Mucosa of gallbladder (tissue), 1 donor: ENCODE measurements at regions not wholly inside any gene's neighbourhood (a gene's known extent, or its start where the extent isn't known, plus 50 kb on each side); places are given as distances from the start of the nearest gene placed in this dataset.
"Not testable (repeated sequence)": the region's sequence is repeated elsewhere in the genome, so short reads cannot be mapped to it uniquely, and the experiment has no call there.

ENCODE experiments used
- DNase-seq: peaks from one replicate; pipeline ENCODE4 v3.0.0-alpha.2; 2020; ENCODE audit warnings: low spot score
- donor health status: DM: no; HTN: no; CAD: no.

DNA sequence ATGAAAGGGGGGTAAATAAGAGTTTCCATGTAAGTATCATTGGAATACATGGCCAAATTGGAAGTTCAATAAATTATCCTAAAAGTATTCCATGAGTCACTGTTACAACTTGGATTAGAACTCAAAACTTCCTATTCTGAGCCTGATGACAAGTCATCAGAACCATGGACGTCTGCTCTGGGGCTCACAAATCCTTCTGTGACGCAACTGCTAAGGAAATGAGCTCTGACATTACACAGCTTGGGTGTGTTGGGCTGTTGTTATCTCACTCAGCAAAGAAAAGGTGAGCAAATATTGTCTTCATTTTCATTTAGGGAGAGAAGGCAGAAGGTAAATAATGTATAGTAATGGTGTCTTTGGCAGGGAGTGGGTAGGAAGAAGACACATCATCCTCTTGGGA, 214.8 kb upstream of the ADO start:
- no peak for DNase-seq

DNA sequence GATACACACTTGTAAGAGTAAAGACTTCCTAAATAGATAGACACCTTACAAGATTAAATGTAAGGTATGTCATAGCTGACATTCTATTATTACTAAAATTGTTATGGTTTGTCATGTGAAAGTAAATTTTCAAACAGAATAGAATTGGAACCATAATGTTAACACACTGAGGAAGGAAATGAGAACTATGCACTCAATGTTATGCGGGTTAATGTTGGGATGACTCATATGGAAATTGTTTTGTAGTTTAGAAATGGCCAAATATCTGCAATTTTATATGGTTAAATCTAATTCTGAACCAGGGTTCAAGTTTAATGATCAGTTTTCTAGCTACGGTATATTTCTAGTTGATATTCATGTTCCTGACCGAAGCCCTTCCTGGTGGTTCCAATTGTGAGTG, 214.2 kb upstream of the ADO start:
- no peak for DNase-seq

DNA sequence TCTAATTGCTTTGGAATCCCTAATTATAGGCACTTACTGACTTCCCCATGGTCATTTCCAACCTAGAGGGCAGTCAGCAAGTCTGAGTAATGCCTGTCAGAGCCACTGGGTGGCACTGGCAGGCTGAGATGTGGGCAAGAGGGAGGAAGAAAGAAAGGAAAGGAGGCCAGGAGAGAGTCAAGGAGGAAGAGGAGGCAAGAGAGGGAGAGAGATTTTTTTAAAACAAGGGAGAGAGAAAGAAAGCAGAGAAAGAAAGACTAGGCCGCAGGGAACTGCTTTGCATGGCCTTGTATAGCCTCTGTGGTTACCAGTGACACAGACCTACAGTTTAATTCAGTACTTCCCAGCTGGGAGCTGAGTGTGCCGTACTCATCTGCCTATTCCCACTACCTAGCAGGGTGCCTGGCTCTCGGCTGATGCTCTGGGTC, 210.4 kb upstream of the ADO start:
- DNase-seq, result peak; percentile 44

DNA sequence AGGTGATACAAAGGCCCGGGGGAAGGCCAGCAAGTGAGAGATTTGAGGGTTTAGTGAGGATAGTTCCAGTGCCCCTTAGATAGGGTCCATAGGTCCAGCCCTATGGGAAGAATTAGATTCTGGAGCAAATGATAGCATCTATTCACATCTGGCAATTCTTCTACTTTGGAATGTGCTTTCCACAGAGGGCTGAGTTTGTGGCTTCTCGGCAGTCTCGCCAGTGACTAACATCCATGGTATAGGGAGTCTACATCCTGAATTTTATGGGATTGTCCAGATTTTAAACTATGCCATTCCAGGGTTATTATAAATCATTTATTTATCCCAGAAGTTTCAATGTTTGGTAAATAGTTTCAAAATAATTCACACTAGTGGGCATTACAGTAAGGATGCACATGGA, 207.3 kb upstream of the ADO start:
- DNase-seq, result no peak

DNA sequence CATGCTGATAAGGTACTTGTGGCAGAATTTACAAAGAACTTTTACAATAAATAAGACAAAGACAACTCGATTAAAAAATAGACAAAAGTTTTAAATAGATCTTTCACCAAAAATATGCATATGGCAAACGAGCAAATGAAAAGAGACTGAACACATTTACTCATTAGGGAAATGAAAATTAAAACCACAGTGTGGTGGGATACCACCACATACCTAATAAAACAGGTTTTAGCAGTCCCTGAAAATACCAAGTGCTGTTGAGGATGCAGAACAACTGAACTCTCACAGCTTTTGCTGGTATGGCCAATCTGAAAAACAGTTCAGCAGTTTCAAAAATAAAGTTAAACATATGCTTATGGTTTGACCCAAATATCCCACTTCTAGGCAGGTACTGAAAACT, 205.4 kb upstream of the ADO start:
- no peak for DNase-seq

DNA sequence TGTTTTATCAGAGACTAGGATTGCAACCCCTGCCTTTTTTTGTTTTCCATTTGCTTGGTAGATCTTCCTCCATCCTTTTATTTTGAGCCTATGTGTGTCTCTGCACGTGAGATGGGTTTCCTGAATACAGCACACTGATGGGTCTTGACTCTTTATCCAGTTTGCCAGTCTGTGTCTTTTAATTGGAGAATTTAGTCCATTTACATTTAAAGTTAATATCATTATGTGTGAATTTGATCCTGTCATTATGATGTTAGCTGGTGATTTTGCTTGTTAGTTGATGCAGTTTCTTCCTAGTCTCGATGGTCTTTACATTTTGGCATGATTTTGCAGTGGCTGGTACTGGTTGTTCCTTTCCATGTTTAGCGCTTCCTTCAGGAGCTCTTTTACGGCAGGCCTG, 198.0 kb upstream of the ADO start:
- not testable (repeated sequence) for DNase-seq

DNA sequence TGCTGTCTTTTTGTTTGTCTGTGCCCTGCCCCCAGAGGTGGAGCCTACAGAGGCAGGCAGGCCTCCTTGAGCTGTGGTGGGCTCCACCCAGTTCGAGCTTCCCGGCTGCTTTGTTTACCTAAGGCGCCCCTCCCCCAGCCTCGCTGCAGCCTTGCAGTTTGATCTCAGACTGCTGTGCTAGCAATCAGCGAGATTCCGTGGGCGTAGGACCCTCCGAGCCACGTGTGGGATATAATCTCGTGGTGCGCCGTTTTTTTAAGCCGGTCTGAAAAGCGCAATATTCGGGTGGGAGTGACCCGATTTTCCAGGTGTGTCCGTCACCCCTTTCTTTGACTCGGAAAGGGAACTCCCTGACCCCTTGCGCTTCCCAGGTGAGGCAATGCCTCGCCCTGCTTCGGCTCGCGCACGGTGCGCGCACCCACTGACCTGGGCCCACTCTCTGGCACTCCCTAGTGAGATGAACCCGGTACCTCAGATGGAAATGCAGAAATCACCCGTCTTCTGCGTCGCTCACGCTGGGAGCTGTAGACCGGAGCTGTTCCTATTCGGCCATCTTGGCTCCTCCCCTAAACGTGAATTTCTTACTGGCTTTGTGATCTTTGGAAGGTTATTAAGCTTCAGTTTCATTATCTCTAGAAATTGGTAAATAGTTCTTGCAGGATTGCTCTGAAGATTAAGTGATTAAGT, 196.2 kb upstream of the ADO start:
- not testable (repeated sequence) for DNase-seq

DNA sequence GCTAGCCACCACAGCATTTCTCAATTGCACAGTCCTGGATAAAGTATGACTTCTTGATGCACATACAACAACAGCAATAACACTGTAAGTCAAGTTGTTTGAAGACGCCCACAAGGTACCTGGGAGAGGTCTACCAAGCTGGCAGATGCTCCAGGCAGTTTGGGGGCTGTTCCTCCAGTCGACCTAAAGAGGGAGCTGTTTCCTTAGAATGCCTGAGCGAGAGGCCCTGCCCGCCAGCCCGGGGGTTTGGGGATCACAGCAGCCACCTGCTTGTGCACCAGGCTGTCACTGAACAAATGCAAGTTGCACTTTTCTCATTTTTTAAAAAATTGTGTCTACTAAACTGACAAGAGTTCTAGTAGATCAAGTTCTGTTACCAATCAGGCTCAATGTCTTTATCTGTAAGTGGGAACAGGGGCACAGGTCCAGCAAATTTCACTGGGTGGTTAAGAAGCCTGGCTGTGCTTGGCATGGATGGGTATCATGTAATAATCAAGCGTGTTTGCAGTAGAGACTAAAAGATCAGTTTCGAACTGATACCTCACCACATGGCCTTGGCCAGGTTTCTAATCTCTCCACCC, 193.8 kb upstream of the ADO start:
- DNase-seq, result peak; percentile 28

DNA sequence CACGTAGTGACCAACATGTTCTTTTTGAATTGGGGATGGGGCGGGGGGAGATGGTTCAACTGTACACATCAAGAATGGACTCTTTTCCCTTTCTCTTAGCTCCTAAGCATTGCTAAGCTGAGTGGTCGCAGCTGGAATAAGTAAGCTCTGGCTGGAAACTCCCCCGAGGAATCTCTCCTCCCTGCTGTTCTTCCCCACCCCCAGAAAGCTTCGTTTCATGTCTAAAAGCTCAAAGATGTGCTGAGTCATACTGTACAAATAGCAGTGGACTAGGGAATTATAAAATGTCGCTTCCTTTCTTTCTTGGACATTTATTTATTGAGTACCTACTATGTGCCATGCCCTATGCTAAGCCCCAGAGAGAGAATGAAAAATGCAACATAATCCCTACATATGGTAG, 191.1 kb upstream of the ADO start:
- no peak for DNase-seq

DNA sequence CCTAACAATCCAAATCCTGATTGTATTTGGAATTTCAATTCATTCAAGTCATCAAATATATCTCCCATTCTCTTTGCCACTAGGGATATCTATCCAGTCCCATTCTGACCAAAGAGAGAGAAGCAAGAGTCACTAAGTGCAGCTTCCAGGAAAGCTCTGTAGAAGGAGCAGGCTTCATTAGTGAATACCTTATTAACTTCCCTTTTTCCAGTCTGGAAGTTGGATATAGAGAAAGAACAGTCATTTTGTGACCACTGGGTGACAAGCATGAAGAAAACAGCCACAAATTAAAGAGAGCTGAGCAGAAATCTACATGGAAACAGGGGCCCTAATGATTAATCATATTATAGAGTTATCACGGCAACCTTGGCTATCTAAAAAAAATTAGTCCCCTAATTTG, 190.7 kb upstream of the ADO start:
- DNase-seq, result no peak

DNA sequence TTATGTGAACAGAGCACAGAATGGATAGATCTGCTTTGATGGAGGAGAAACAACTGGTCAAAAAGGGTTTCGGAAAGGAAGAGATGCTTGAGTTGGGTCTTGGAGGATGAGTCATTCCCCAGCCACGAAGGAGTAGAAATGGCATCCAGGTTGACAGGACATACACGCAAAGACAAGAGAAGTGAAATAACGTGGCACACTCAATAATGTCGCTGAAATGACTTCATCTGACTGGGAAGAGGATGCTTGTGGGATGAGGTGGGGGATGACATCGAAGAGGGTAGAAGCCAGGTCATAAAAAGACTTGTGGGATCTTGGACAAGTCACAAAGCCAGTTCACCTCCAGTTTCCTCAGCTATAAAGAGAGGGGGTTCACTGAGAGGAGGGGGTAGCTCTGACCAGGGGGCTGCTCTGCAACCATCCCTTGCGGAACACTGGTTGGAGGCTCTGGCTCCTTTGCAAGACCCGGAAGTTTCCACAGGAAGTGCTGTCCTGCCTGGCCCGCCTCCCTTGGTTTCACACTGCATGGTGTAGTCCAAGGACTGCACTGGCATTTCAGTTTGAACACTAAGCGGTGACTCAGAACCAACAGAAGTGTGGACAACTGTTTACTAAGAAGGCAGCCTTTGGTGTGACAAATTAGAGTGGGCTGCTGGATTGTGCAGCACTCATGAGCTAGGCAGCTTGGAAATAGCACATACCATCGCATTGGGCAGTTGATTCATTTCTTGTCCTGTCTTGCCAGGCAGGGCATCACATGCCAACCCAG, 189.9 kb upstream of the ADO start:
- no peak for DNase-seq

DNA sequence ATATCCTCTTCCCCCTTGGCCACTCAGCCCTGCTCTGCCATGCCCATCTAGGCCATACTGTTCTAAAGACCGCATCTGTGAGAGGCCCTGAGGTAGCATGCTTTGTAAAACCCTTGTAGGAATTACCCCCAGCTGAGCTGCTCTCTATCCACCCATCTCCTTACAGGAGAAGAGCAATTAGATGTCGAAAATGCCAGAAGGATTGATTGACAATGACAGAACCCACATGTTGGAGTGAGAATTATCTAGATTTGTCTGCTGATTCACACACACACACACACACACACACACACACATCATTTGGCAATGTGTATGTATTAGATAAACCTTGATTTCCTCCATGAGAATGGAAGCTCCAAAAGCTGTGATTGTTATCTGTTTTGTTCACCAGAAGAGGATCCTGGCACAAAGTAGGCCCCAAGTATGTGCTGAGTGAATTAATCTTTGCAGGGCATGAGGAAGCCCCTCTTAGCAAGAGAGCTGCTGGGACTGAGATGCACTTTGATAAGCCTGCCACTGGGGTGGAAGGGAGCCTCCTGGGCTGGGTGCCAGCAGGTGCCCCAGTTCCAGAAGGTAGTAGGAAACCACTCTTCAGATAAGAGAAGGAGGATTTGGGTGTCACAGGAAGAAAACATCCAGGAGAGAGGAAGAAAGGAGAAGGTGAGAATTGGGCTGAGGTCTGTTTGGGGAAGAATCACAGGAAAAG, 187.5 kb upstream of the ADO start:
- no peak for DNase-seq

DNA sequence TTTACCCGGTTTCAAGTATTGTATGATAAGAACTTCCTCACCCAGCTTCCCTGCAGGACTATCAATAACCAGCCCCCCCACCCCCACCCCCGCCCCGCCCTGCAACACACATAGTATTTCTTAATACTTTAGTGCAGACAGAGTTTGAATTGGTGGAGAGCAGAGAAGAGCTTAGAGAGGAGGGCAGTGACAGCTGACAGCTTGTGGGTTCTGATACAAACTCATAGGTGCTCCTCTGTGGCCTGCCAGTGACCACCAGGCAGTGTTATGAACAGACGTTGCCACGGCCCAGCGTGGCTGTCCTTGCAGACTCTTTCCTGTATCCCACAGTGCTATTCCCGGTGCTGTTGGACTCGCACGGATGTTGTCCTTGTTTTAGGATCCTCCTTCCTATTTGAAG, 186.9 kb upstream of the ADO start:
- no peak for DNase-seq

DNA sequence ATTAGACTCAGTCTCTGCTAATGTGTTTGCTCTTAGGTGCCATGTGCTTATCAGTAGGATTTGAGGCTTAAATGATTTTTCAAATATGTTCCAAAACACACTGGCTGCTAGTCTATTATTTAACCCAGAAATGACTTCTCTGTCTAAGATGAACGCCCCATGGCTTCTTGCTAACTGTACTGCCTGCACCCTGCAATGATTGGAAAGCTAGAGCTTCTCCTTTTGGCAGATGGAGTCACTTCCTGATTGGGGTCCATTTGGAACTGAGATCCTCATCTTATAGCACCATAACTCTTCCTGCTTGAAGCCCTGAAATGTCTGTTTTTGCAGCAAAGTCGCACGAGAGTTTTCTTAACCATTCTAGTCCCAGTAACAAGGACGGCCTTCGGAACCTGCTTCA, 186.5 kb upstream of the ADO start:
- no peak for DNase-seq

DNA sequence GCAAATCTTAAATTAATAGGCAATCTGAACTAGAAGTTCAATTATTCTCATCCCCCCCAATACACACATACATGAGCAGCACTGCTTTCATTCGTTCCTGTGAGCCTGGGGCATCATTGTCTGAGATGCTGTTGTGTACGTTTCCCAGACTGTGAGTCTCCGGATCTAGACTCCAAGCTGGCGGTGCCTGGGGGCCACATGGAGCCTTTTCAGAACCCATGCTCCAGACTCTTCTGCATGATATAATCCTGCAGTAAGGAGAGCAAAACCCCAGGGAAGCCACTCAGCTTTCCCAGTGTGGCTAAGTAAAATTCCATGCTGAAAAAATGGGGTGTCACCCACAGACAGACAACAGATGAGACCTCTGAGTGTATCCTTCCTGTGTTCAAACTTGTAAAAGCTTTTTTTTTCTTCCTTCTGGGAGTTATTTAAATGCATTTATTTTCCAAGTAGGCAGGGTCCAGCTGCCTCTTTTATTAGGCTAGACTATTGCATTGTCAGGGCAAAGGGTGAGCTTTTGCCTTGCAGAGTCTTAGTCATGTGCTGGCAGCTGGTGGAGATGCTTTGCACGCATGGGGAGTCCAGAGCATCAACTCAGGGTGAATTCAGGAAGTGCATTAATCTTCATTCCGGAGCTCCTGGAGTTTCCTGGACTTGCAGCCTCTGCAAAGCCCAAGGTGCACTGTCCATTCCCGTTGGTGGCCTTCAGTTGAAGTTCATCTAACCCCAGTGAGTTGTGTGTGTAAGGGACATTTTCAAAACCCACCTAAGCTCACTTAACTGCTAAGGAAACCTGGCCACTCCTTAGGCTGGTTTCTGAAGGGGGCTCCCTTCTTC, 185.7 kb upstream of the ADO start:
- DNase-seq, result peak; percentile 35

DNA sequence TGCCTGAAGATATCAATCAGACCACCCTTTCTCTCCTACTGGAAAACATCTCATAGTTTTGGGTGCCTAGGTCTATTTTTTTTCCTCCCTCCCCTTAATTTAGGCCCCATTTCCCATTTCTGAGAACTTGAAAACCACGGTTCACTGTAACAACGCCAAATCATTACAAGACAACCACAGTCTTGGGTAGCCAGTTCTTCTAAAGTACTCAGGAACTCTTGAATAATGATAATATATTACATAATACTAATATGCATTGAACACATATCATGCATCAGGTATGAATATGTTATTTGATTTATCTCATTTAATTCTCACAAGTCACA, 185.1 kb upstream of the ADO start:
- DNase-seq, result no peak

DNA sequence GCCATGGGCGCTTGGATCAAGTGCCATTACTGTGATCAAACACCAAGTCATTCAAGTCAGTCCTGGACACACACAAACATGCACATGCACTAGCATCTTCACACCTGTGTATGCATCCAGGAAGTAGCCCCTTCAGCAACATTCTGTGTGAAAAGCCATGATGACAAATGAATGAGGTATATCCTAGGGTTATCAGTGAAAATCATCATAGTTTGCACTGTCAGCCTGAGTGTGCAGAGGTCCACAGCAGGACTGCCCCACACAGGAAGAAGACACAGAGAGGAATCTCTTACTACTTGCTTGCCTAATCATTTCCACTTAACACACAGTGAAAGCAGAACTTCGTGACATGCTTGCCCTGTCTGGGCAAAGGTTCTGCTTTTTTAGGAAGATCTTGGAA, 184.0 kb upstream of the ADO start:
- no peak for DNase-seq

DNA sequence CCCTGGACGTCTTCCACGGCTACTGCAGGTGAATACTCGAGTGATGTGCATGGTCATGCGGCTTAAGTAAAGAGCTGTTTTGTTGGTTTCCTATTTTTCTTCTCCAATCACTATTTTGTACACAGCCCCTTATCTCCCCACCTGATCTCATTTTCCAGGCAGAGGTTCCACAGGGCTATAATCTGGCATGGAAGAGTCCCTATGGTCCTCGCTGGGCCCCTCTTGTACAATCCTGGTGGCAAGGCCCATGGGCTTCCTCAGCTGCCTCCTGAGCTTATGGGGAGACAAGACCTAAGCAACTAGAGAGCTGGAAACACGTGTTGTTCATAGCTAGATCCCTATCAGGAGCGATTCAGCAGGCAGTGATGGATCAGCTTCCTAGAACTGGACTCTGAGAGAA, 181.3 kb upstream of the ADO start:
- DNase-seq, result no peak

DNA sequence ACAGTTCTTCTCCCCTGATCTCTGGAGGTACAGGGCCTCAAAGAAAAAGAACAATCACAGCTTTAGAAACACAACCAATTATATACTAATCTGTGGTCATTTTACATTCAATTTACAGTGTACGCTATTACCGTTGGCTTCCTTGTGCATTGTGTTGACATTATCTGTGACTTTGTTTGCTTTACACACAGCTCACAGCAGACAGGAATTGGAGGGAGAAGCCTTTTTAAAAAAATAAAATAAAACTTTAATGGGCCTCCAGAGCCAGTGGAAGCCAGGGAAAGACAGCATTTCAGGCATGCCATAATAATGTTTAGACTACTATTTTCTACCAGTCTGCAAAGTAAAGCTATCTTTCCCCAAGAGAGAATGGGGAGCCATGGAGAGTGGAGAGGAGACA, 179.0 kb upstream of the ADO start:
- DNase-seq, result no peak

DNA sequence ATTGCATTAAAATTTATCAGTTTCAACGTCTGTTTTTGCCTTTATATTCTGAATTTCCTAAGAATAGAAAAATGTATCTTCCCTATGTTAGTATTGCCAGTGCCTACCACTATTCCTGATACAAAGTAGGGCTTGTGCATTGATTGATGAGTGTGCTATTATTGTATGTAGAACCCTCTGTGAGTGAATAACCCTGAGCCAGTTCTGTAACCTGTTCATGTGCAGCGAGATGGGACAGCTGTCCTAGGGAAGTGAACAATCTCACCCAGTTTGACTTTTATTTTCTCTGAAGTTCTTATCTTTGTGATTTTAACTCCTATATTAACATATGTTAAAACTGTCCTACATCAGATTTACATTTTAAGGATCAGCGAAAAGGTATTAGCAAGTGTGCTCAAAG, 178.4 kb upstream of the ADO start:
- no peak for DNase-seq

DNA sequence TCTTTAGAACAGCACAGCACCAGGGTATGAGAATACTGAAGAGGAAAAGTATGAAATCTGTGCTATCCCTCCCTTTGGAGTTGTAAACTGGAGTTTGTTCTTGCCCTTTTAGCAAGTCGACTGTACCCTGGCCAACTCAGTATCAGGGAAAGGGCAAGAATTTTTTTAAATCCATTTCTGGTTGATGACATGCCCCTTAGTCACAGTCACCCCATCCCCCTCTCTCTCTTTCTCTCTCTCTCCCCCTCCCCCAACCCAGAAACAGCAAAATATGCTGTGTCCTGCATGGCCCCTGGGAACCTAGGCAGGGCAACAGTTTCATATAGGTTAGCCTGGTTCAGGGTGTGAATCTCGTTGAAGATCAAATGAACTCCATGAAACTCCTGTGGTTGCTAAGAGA, 177.7 kb upstream of the ADO start:
- DNase-seq, result no peak

DNA sequence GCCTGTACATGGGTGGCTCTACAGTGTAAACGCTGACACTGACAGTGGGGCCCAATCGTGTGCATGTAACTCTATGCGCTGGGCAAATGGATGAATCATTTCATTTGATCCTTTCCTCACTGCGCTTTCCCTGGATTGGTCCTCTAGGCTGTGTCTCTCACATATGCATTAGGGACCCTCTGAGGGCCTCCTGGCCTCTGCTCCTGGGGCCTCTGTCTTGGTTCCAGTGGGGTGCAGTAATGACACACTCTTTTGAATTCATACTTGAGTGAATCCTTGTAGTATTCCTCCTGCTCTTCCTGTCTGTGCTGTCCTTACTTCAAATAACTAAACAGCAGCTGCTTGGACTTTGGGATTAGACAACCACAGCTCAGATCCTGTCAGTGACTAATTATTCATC, 176.5 kb upstream of the ADO start:
- no peak for DNase-seq
